ENCODE measurements at regions not wholly inside any gene's neighbourhood (a gene's known extent, or its start where the extent isn't known, plus 50 kb on each side); places are given as distances from the start of the nearest gene placed in this dataset.
"Not testable (repeated sequence)": the region's sequence is repeated elsewhere in the genome, so short reads cannot be mapped to it uniquely, and the experiment has no call there.

DNA sequence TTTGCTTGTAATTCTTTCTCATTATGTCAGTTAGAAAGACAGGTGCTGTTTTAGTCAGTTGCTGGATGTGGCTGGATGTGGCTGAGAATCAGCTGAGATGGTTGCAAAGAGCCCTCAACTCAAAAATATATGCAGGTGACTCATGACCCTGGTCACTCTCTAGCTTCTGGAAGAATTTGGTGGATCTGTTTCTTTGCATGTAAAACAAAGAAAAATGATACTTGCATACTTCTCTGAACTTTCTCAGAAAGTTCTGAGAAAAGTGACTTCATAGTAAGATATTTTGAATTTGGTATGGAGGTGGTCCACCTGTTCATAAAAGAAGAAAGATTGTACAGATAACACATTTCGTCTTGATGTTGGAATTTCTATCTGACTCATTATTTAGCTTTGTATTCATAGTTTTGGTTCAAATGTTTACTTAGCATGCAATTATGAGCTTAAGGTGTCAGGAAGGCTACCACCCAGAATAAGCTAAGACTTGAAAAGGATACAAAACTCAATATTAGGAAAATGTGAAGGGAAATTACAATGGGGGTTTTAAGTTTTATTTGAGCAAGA, 163.2 kb upstream of the OLIG3 start:
- DNase-seq = no peak

DNA sequence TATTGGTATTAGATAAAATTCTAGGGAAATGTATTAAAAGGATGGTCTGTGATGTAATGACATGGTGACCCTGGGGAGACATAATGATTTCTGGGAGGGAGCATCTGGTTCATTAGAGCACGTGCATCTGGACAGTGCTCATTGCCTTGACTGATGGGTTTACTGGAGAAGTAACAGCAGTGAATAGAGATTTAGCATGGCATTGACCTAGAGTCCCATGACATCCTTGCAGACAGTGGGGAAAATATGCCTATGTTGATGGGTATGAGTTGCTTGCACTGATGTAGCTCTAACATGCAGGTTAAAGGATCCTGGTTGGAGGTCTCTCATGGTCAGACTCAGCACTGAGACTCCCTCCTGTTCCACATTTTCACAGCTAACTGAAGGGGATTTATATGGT, 164.1 kb upstream of the OLIG3 start:
- DNase-seq = no peak

DNA sequence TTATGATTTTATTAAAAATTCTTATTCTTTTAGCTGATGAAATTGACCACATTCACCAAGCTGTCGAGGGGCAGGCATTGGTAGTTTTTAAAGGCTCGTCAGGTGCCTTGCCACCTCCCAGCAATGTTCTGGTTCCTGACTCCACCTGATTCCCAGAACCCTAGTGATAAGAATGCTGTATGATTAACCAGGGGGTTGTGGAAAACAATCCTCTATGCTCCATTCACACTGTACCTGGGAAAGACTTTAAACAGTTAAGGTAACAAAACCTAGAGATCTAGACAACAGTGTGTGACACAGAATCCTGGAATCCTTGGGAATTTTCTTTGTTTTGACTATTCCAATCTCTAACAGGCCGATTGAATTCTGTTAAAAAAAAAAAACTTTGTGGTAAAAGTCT, 165.7 kb upstream of the OLIG3 start:
- no peak for DNase-seq

DNA sequence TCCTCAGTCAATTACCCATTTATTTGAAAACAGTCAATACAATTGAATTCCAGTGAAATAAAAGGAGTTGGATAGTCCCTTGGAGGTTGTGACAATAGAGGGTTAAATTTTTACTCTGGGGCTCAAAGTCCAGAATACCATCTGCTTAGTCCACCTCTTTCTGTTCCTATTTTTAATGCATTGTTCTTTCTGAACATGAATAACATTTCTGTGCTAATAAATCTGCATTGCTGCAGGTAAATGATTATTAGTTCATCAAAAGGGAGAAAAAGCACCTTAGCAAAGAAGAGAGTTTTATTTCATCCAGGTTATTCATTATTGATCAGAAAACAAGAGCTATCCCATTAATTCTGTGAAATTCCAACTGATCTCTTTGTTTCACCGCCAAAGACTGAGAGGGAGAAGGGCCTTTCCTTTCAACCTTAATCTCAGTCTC, 166.1 kb upstream of the OLIG3 start:
- DNase-seq = no peak

DNA sequence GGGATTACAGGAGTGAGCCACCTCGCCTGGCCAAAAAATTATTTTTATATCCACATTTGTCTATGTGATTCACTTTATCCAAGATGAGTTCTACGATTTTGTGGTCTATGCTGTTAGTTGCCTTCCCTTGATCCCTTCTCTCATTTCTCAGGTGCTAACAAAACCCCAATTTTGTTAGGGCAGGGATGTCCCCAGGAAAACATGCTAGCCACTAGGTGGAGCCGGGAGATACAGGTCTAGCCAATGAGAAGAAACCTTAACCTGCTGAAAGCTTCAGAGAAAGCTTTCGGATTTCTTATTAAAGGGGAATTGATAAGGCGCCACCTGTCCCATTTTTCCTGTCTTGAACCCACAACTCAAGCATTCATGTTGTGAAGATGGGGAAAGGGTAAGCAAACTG, 167.4 kb upstream of the OLIG3 start:
- DNase-seq = no peak

DNA sequence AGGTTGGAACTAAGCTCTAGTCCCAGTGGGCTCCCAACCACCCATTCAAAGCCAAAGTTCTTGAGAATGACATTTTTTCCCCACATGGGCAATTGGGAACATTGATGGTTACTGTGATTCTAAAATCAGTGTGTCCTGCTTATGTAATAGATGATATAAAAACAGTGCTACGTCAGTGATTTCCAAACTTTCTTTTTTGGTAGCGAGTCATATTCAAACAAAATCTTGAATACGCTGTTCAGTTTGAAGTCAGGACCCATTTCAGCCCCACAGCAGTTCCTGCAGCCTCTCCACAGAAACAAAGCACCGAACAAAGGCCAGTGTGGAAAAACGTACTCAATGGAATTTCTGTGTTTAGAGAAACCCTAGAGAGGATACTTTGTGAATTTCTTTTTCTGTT, 170.0 kb upstream of the OLIG3 start:
- DNase-seq = no peak

DNA sequence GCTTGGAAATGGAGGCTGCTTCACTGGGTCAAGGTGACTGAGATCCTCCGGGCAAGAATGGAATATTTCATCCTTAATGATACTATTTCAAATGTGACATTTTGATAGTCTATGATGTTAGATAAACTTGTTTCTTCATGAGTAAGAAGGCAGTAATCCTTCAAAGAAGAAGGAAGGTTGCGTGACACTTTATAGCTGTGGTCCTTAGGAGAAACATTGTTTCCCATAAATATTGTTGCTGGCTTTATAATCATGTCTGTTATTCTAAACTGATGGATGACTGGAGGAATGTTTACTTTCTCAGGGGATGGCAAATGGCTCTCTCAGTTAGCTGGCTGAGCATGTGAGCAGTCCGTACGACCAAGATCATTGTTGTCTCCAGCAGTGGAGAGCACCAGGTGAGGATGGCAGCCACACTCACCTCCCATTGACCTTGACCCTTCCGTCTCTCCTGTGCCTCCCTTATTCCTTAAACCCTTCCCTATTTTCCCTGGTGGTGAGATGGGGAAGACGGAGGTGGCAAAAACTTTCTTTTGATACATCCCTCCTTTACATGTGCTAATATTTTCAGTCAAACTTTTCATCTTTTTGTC, 171.2 kb upstream of the OLIG3 start:
- DNase-seq = no peak

DNA sequence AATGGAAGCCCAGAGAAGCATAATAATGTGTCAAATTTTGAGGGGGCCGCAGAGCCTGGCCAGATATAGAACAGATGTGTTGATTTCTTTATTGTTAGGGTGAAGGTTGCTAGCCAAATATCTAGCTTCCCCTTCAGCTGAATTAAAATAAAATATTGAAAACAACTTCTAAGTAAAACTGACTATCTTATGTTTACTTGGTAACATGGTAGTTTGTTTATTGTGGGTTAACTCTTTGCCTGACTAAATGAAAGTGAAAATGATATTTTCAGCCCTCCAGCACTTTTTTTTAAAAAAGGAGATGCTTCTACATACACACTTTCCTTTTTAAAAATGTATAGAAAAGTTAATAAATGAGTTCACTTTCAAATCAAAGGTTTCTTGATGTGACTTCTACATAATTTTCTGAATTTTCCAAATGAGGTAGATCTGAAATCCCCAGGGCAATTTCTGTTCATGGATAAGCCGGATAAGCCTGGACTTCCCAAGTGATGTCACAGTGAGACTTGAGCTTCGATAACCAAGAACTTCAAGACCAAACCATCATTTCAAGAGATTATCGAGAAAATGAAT, 172.1 kb upstream of the OLIG3 start:
- DNase-seq = no peak

DNA sequence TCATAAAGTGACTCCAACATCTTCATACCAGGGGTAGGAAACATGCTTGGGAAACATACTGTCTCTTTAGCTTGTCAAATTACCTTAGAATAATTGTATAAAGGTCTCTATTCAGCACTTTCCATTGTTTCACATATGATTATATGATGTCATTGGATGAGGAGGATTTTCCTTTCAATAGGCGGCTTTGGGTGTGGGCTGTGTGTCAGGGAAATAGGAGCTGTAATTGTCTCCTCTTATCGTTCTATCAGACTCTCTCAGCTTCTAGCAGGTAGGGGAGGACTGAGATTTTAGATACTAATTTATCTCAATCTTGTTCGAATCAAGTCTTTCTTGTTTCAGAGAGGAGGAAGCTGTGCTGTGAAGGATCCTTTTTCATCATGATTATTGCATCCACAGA, 179.4 kb upstream of the OLIG3 start:
- DNase-seq = no peak

DNA sequence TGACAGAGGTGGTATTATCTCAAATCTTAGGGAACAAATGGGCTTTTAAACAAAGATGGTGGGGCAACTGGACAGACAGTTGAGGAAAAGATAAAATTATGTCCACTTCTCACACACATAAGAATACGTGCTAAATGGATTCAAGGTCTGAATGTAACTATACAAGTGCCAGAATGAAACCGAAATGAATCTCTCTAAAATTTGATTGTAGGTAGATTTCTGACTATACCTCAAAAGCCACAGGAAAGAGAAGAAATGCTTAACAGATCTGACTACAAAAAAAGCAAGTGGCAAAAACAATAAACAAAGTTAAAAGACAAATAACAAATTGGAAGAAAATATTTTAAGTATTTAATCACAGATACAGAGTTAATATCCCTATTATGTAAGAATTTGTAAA, 182.7 kb upstream of the OLIG3 start:
- DNase-seq = no peak

DNA sequence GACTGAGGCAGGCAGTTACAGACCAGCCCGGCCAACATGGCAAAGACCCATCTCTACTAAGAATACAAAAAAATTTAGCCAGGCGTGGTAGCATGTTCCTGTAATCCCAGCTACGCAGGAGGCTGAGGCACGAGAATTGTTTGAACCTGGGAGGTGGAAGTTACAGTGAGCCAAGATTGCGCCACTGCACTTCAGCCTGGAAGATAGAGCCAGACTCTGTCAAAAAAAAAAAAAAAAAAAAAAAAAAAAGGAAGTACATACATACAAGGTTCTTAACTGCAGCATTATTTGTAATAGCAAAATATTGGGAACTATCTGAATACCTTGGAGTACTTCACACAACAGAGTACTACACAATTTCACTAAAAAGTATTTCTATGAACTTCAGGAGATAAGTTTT, 183.5 kb upstream of the OLIG3 start:
- no peak for DNase-seq

DNA sequence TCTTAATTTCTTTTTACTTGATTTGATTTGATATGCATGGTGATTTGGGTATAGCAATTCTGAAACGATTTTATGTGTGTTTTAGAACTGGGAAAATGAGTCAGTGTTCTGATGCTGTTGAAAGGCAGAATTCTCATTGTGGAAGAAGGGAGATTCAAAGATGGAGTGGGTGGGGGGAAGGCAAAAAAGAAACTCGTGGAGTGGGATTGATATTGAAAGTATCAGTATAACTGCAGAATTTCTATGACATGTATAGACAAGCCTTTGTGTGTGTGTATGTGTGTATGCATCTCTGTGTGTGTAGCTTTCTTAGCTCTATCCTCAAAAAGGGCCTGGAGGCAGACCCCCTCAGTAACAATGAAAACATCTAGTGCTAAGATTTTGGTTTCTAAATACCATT, 184.3 kb upstream of the OLIG3 start:
- no peak for DNase-seq

DNA sequence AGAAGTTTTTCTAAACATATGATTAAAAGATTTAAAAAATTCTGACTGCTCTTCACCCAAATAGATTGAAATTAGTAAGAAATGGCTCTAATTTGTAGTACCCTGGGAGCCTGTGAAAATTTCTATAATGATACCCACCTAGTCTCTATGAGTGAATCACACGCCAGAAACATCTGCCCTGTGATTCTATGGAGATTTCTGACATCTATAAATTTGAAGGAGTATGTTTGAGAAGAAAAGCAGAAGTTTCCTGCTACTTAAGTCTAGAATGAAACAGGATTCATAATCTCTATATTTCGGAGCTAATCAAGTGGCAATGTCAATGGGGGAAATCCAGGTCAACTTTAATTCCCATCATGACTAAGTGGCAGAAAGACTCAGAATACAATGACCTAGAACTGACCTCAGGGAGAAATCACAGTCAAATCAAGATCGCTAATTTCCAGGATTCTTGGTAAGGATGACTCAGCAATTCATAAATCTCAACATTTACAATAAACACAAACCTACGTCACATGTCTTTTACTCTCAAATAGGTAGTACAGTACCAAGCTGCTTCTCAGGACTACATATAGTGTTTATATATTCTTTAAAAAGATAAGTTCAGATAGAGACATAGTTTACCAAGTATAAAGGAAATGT, 186.2 kb upstream of the TNFAIP3 start:
- DNase-seq = no peak

DNA sequence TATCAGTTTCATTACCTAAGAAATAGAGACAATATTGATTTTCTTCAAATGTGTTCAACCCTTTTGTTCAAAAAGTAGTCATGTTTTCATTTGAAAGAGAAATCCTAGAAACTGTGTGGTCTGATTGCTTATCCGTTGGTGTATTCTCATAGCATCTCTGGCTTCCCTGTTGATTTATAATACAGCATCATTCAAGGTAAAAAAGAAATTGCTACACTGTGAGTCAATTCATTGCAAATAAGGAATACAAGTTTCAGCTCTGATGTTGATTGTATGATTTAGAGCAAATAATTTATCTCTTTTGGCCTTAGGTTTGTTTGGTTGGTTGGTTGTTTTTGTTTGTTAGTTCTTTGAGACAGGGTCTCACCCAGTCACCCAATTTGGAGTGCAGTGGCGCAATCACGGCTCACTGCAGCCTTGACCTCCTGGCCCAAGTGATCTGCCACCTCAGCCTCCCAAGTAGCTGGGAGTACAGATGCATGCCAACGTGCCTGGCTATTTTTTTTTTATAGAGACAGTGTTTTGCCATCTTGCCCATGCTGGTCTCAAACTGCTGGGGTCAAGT, 185.5 kb upstream of the TNFAIP3 start:
- no peak for DNase-seq

DNA sequence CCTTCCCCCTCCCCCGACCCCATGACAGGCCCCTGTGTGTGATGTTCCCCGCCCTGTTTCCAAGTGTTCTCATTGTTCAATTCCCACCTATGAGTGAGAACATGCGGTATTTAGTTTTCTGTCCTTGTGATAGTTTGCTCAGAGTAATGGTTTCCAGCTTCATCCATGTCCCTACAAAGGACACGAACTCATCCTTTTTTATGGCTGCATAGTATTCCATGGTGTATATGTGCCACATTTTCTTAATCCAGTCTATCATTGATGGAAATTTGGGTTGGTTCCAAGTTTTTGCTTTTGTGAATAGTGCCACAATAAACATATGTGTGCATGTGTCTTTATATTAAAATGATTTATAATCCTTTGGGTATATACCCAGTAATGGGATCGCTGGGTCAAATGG, 184.4 kb upstream of the TNFAIP3 start:
- not testable (repeated sequence) for DNase-seq

DNA sequence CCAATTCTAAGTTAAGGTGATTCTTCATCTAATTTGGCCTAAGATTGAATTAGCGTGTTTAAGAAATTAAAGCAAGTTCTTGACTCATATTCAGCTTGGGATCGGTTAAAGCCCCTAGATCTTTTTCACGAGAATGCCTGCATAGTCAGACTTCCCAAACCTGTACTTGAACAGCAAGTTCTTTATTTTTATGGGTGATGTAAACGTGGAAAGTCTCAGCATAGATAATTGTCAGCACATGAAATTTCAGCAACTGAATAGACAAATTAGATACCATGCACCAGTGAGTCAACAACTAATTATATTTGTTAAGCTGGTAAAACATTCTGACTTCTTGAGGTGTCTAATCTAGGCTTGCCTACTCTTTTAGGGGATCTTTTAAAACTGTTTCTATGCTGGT, 183.1 kb upstream of the TNFAIP3 start:
- DNase-seq = no peak

DNA sequence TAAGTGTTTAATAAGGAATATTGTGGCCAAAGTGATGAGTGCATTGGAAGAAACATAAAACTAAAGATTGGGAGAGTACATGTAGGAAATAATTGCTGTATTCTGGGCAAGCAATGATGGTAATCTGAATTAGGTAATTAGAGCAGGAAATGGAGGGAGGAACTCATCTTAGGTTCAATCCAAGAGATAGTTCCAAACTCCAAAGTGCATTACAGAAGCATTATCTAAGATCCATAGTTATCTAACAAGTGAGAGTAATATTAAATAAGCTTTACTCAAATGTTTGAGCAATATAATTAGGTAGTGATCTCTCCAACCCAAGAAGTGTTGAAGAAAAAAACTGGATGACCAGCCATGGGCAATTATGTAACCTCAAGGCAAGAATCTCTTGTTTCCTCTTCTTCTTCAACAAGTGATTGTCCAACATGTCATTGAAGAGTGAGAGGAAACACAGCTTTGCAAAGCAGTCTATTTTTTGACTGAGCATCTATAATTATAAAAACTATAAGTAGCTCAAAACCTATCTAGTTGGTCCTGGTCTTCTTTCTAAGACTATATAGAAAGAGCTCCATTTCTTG, 181.2 kb upstream of the TNFAIP3 start:
- DNase-seq = no peak

DNA sequence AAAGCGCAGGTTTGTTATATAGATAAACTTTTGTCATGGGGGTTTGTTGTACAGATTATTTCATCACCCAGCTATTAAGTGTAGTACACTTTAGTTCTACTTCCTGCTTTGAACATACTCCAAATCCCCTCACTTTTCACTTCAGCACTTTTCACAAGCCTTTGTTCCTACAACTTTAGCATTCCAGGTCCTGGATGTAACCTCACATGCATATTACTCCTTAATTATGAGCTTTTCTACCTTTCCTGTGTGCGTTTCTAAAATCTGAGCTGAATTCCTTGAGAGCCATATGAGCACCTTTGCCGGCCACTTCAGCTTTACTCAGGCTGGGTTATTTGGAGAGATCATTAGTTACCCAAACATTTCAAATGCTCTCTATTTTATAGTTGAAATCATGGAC, 179.2 kb upstream of the TNFAIP3 start:
- no peak for DNase-seq

DNA sequence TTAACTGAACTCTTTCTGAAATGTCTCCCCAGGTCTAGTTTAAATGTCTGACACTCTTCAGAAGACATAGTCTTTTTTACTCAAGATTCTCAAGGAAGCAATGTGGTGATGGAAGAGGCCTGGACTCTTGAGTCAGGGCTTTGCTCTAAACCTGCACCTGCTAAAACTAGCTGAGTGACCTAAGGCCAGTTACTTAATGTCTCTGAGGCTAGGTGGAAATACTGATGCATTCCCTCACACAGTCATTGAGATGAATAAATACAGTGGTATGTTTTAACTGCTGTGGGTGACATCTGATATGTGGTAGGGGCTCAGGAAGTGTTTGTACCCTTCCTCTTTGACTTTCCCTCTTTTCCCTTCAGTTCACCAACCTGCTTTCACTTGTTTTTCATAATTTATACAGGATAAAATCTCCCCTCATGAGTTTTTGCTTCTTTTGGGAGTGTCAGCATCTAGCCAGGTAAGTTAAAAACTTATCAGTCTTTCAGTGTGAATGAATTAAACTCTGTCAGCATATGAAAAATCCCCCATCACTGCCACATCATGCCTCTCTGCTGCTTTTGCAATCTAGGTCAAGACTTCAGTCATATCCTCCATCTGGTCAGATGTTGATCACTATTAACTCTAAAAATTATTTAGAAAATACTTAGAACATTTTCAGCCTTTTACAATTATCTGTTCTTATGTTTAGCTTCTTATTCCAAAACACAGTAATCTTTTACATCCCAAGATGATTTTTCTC, 178.7 kb upstream of the TNFAIP3 start:
- DNase-seq = no peak

DNA sequence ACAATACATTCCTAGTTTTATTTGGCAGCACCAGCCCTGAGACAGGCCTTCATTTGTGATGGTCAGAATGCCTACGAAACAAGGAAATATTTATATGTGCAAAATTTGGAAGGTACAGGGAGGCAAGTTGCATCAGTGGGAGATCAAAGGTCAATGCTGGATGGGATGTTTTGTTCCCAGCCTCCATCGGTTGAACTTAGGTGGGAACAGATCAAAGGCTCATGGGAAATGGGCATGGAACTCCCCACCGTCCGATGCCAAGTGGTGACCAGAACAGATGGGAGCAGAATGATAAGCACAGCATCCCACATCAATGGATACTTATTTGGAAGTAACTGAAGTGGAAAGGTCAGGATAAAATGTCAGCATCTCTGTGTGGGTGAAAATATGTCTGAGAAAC, 177.7 kb upstream of the TNFAIP3 start:
- no peak for DNase-seq

DNA sequence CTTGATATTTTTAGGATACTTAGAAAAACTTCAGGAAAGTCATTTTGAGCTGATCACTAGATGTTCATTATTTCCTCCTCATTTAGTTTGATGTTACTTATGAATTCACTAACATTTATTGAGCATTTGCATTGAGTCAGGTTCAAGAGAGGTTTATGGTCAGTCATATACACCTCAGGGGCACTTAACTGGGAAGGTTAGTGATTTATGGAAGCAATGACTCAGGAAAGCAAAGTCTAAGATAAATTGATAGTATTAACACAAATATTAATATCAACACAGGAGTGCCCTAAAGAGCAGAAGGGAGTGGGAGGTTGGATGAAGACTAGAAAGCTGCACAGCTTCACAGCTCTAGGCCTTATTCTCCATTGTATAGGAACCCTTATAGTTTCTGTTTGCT, 177.0 kb upstream of the TNFAIP3 start:
- no peak for DNase-seq

DNA sequence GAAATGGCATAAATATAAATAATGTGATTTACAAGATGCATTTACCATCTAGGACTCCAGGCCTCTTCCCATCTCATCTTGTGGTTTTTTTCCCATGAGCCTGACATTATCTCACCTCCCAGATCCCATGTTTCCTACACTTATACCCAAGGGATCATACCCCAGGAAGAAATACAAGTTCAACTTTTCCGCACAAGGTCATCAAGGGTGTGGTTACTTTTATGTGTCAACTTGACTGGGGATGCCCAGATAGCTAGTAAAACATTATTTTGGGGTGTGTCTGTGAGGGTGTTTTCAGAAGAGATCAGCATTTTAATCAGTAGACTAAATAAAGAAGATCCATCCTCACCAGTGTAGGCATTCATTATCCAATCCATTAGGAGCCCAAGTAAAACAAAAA, 176.3 kb upstream of the TNFAIP3 start:
- no peak for DNase-seq

DNA sequence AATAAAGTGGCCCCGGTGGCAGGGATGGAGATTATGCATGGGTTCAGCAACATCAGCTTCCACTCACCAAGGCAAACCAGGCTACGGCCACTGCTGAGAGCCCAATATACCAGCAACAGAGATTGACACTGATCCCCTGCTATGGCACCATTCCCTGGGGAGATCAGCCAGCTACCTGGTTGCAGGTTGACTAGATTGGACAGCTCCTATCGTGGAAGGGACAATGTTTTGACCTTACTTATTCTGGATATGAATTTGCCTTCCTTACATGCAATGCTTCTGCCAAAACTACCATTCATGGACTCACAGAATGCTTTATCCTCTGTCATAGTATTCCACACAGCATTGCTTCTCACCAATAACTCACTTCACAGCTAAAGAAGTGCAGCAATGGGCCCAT, 174.8 kb upstream of the TNFAIP3 start:
- no peak for DNase-seq
